ENCODE measurements at regions not wholly inside any gene's neighbourhood (a gene's known extent, or its start where the extent isn't known, plus 50 kb on each side); places are given as distances from the start of the nearest gene placed in this dataset.

- Histone ChIP-seq H3K36me3 (ENCODE audit: low read length) (no peaks in the 10 kb centered on the region), H3K9ac (ENCODE audit: low read length) (no peak overlapping the region), H3K4me2 (ENCODE audit: low read depth, low read length, poor library complexity, severe bottlenecking) (no peak overlapping the region), H3K79me2 (ENCODE audit: insufficient read depth, low read length) (no peaks in the 10 kb centered on the region), H2AFZ (ENCODE audit: low read depth, low read length, severe bottlenecking) (no peak overlapping the region), H3K4me3 (ENCODE audit: insufficient read depth, low read length, poor library complexity, severe bottlenecking) (no peak overlapping the region), H3F3A (ENCODE audit: insufficient read depth) (no peaks in the 10 kb centered on the region), H3K27ac (ENCODE audit: low read depth, low read length) (no peak overlapping the region), H3K9me3 (ENCODE audit: insufficient read depth, low read length) (peaks cover 13% of the 10 kb centered on the region; the same call in 1 of the 2 replicates), H3K27me3 (ENCODE audit: low read length) (no peaks in the 10 kb centered on the region), H3K9me2 (replicated peaks; ENCODE audit: insufficient read depth, low read length) (no peaks in the 10 kb centered on the region), H4K20me1 (ENCODE audit: low read depth, low read length) (no peaks in the 10 kb centered on the region)
- no peak for TF ChIP-seq EZH2phosphoT487 (conservative IDR thresholded peaks at IDR 0.05; ENCODE audit: low read length)
- no peak for TF ChIP-seq CTCF (IDR thresholded peaks at IDR 0.05; ENCODE audit: insufficient read depth, low read length, poor library complexity, severe bottlenecking)
Measured at GRCh38 chr2:5540856-5541255, 151.3 kb upstream of the SOX11 start.

GRCh38 chr2:5544205-5544786, 147.9 kb upstream of the SOX11 start:
- no peaks in the 10 kb centered on the region for H3K79me2 ChIP-seq (ENCODE audit: insufficient read depth, low read length)
- H4K20me1 ChIP-seq (ENCODE audit: low read depth, low read length): no peaks in the 10 kb centered on the region
- H3K9me3 ChIP-seq (ENCODE audit: insufficient read depth, low read length): peaks cover 22% of the 10 kb centered on the region; the same call in 1 of the 2 replicates
- no peaks in the 10 kb centered on the region for H3F3A ChIP-seq (ENCODE audit: insufficient read depth)
- TF ChIP-seq EZH2phosphoT487 (conservative IDR thresholded peaks at IDR 0.05; ENCODE audit: low read length) (no peak), CTCF (IDR thresholded peaks at IDR 0.05; ENCODE audit: insufficient read depth, low read length, poor library complexity, severe bottlenecking) (no peak)
- no peak overlapping the region for H3K4me2 ChIP-seq (ENCODE audit: low read depth, low read length, poor library complexity, severe bottlenecking)
- no peaks in the 10 kb centered on the region for H3K36me3 ChIP-seq (ENCODE audit: low read length)
- no peak overlapping the region for H3K9ac ChIP-seq (ENCODE audit: low read length)
- H3K27me3 ChIP-seq (ENCODE audit: low read length): no peaks in the 10 kb centered on the region
- no peak overlapping the region for H3K27ac ChIP-seq (ENCODE audit: low read depth, low read length)
- no peak overlapping the region for H3K4me3 ChIP-seq (ENCODE audit: insufficient read depth, low read length, poor library complexity, severe bottlenecking)
- H2AFZ ChIP-seq (ENCODE audit: low read depth, low read length, severe bottlenecking): no peak overlapping the region
- H3K9me2 ChIP-seq (replicated peaks; ENCODE audit: insufficient read depth, low read length): no peaks in the 10 kb centered on the region

- TF ChIP-seq CTCF (IDR thresholded peaks at IDR 0.05; ENCODE audit: insufficient read depth, low read length, poor library complexity, severe bottlenecking) (no peak), EZH2phosphoT487 (conservative IDR thresholded peaks at IDR 0.05; ENCODE audit: low read length) (no peak)
- Histone ChIP-seq H3K79me2 (ENCODE audit: insufficient read depth, low read length) (no peaks in the 10 kb centered on the region), H4K20me1 (ENCODE audit: low read depth, low read length) (no peaks in the 10 kb centered on the region), H3K4me2 (ENCODE audit: low read depth, low read length, poor library complexity, severe bottlenecking) (no peak overlapping the region), H3K4me3 (ENCODE audit: insufficient read depth, low read length, poor library complexity, severe bottlenecking) (no peak overlapping the region), H2AFZ (ENCODE audit: low read depth, low read length, severe bottlenecking) (no peak overlapping the region), H3K9me3 (ENCODE audit: insufficient read depth, low read length) (peaks cover 22% of the 10 kb centered on the region; the same call in 1 of the 2 replicates), H3K9me2 (replicated peaks; ENCODE audit: insufficient read depth, low read length) (no peaks in the 10 kb centered on the region), H3F3A (ENCODE audit: insufficient read depth) (no peaks in the 10 kb centered on the region), H3K9ac (ENCODE audit: low read length) (no peak overlapping the region), H3K27me3 (ENCODE audit: low read length) (no peaks in the 10 kb centered on the region), H3K27ac (ENCODE audit: low read depth, low read length) (no peak overlapping the region), H3K36me3 (ENCODE audit: low read length) (no peaks in the 10 kb centered on the region)
Measured at GRCh38 chr2:5546181-5546580, 146.0 kb upstream of the SOX11 start.
